GM19438 (cell line): ENCODE measurements at regions not wholly inside any gene's neighbourhood (a gene's known extent, or its start where the extent isn't known, plus 50 kb on each side); places are given as distances from the start of the nearest gene placed in this dataset.
A peak's percentile ranks its signal among the peaks of the same experiment; 100 is the strongest.
"Not testable (repeated sequence)": the region's sequence is repeated elsewhere in the genome, so short reads cannot be mapped to it uniquely, and the experiment has no call there.

ENCODE experiments used
- ATAC-seq: cut with Tn5 transposase; IDR thresholded peaks from one replicate; pipeline ENCODE4 v1.9.1; 2021; ENCODE audit warnings: low read depth; ENCODE audit not compliant: unreplicated experiment

GRCh38 chr2:64277101-64277849, 133.1 kb upstream of the PELI1 start:
- ATAC-seq: no peak

GRCh38 chr2:64280812-64281211, 136.6 kb upstream of the PELI1 start:
- not testable (repeated sequence) for ATAC-seq

- ATAC-seq: peak; percentile 28
Measured at GRCh38 chr2:64283006-64283570, 138.9 kb upstream of the PELI1 start.

- peak; percentile 98 for ATAC-seq
Measured at GRCh38 chr2:64283641-64284361, 139.6 kb upstream of the PELI1 start.

GRCh38 chr2:64284751-64285150, 140.5 kb upstream of the PELI1 start:
- no peak for ATAC-seq

GRCh38 chr2:64287202-64287740, 143.1 kb upstream of the PELI1 start:
- ATAC-seq: no peak

GRCh38 chr2:64288321-64289193, 144.3 kb upstream of the PELI1 start:
- ATAC-seq: no peak

GRCh38 chr2:64289251-64289650, 145.0 kb upstream of the PELI1 start:
- ATAC-seq: no peak

- no peak for ATAC-seq
Measured at GRCh38 chr2:64289737-64290136, 145.5 kb upstream of the PELI1 start.

- ATAC-seq: no peak
Measured at GRCh38 chr2:64291181-64291580, 147.0 kb upstream of the PELI1 start.

- ATAC-seq: no peak
Measured at GRCh38 chr2:64295326-64296139, 151.3 kb upstream of the PELI1 start.

- ATAC-seq: no peak
Measured at GRCh38 chr2:64296140-64296480, 151.9 kb upstream of the PELI1 start.

GRCh38 chr2:64296695-64297346, 152.6 kb upstream of the PELI1 start:
- no peak for ATAC-seq

- ATAC-seq: no peak
Measured at GRCh38 chr2:64298161-64298560, 153.9 kb upstream of the PELI1 start.

- ATAC-seq: no peak
Measured at GRCh38 chr2:64300066-64300465, 153.9 kb upstream of the LGALSL start.

GRCh38 chr2:64303250-64303649, 150.7 kb upstream of the LGALSL start:
- no peak for ATAC-seq

- ATAC-seq: no peak
Measured at GRCh38 chr2:64307421-64307820, 146.5 kb upstream of the LGALSL start.

- no peak for ATAC-seq
Measured at GRCh38 chr2:64311191-64311910, 142.6 kb upstream of the LGALSL start.
